GM20431 (cell line): ENCODE measurements at regions not wholly inside any gene's neighbourhood (a gene's known extent, or its start where the extent isn't known, plus 50 kb on each side); places are given as distances from the start of the nearest gene placed in this dataset.

Source experiments
- in situ Hi-C: fragments of 300-500 bp; cut with MseI, MboI; formaldehyde crosslinking; loops from one replicate; pipeline ENCODE4 v1.15.0; 2020; ENCODE audit warnings: low sequenced_read_pairs; ENCODE audit not compliant: unreplicated experiment

DNA sequence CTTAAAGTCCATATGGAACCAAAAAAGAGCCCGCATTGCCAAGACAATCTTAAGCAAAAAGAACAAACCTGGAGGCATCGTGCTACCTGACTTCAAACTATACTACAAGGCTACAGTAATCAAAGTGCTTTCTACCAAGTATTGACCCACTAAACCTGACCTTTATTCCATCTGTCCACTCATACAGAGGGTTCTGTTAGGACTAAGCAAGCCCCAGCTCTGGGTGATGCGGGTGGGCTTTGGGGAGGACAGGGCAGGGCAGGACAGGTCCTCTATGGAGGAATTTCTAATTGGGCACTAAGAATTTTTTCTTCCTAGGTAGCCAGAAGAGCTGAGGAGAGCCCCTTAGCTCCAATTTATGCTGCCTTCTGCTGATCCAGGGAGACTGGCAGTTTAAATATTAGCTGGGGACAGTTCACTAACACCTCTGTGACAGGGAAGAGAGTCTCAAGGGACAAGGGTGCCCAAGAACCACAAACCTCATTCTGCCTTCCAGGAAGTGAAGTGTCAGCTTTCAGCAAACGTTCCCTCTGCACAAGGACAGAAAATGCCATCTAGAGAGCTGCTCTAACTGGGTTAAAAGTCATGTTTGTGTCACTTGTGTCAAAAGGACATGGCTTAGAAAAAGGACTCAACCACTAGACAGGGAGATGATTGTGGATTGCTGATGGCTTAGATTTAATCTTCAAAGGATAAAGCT lies 143.2 kb downstream of the KIT start:
- in situ Hi-C loops = no loop called here

DNA sequence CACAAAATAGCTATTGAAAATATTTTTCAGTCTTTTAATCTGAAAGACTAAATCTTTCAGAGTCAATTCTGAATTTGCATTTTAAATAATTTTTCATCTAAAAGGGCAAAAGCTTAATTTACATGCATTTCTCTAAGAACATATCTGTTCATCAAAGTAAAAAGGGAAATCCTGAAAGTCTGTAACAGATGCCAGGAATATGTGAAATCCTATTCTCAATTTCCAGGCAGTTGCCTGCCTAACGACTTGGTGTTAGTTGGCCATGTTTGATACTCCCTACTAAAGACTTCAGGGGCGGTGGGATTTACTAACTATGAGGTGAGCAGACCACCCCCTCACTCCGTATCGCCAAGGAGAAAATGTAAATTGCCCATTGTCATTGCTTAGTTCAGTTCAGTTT lies 136.8 kb downstream of the KIT start:
- in situ Hi-C loops = no loop called here

DNA sequence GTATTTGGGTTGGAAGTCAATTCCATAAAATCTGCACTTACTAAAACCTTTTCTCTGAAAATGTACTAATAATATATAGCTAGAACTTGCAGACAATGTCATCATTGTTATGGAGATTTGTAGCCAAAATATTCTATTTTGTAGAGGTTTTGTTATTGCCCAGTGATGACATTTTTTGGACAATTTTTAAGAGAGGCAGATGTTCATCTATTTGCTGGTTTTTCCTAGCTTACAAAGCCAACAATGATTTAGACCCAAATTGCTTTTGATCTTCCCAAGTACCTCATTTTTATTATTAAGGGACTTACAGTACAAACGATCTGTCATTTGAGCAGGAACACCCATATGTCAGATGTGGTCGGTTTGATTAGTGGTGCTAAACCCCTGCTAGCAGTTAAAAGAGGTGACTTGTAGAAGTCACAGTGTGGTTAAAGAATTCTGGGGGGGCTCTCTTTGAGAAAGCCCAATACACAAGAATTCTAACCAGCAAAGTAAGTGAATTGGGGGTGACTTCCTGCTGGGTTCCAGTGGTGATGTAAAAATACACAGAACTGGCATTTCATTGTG lies 136.2 kb downstream of the KIT start:
- in situ Hi-C loops = no loop called here
